ENCODE measurements at regions not wholly inside any gene's neighbourhood (a gene's known extent, or its start where the extent isn't known, plus 50 kb on each side); places are given as distances from the start of the nearest gene placed in this dataset.

- no peak for TF ChIP-seq CTCF (IDR thresholded peaks at IDR 0.05)
- no peak for TF ChIP-seq POLR2A (IDR thresholded peaks at IDR 0.05)
Observed at GRCh38 chr14:98466807-98467206, 805.2 kb downstream of the BCL11B start.
